CD4-positive, alpha-beta T cell (primary cell): ENCODE measurements at regions not wholly inside any gene's neighbourhood (a gene's known extent, or its start where the extent isn't known, plus 50 kb on each side); places are given as distances from the start of the nearest gene placed in this dataset.

Experiments
- ATAC-seq: fragments of 200-7000 bp; cut with Tn5 transposase; one replicate; pipeline ENCODE4 v1.10.0; 2022; ENCODE audit warnings: mild to moderate bottlenecking; ENCODE audit not compliant: poor library complexity
- CTCF ChIA-PET: fragments of 350-600 bp; sonication (Branson Sonifier 250); formaldehyde crosslinking; loops from one replicate; lab custom pipeline; 2021; ENCODE audit warnings: antibody characterized with exemption, inconsistent platforms; lab: Charles Lee
- POLR2A ChIA-PET: fragments of 350-600 bp; sonication (Branson Sonifier 250); formaldehyde crosslinking; loops from one replicate; lab custom pipeline; 2021; ENCODE audit warnings: antibody characterized with exemption, inconsistent platforms; lab: Charles Lee
- DNase-seq, 14 experiments: peaks; one replicate each; pipeline ENCODE4 v3.0.0-alpha.2; 2013 to 2020; ENCODE audit warnings: mixed read lengths in 2 of 14
- H3K27ac ChIP-seq, 2 donors: one replicate each; pipeline versions ENCODE4 v1.5.1 to v1.7.0; 2013; ENCODE audit warnings: low read length in 2 of 2, low read depth in 1 of 2, mild to moderate bottlenecking in 1 of 2
- H3K27me3 ChIP-seq, 2 experiments: 1 replicate in 1 of 2; 2 replicates in 1 of 2; pipeline versions ENCODE4 v1.6.1 to v1.7.0; 2013; ENCODE audit warnings: low read length in 2 of 2, control low read depth in 1 of 2, mild to moderate bottlenecking in 1 of 2, moderate library complexity in 1 of 2; ENCODE audit not compliant: insufficient read depth in 2 of 2, control insufficient read depth in 1 of 2
- H3K36me3 ChIP-seq: one replicate; pipeline ENCODE4 v1.6.1; 2013; ENCODE audit warnings: low read length, control low read depth; ENCODE audit not compliant: insufficient read depth
- H3K4me1 ChIP-seq: one replicate; pipeline ENCODE4 v1.6.1; 2013; ENCODE audit warnings: low read length, control low read depth; ENCODE audit not compliant: insufficient read depth
- H3K4me3 ChIP-seq: one replicate; pipeline ENCODE4 v1.5.1; 2013; ENCODE audit warnings: mild to moderate bottlenecking, low read length, moderate library complexity
- H3K9me3 ChIP-seq, 2 experiments: 1 replicate in 1 of 2; 2 replicates in 1 of 2; pipeline versions ENCODE4 v1.6.1 to v1.7.0; 2013; ENCODE audit warnings: low read length in 2 of 2, mild to moderate bottlenecking in 2 of 2, control low read depth in 1 of 2, moderate library complexity in 1 of 2; ENCODE audit not compliant: control insufficient read depth in 1 of 2, insufficient read depth in 1 of 2
- H3K27ac Mint-ChIP-seq: one replicate; pipeline ENCODE4 v1.8.0; 2020; ENCODE audit warnings: mixed read lengths
- H3K27me3 Mint-ChIP-seq: one replicate; pipeline ENCODE4 v1.8.0; 2021; ENCODE audit warnings: mixed read lengths
- H3K36me3 Mint-ChIP-seq: one replicate; pipeline ENCODE4 v1.8.0; 2021; ENCODE audit warnings: low read depth, mixed read lengths
- H3K4me1 Mint-ChIP-seq: one replicate; pipeline ENCODE4 v1.8.0; 2021; ENCODE audit warnings: low read depth, mixed read lengths
- H3K4me3 Mint-ChIP-seq: one replicate; pipeline ENCODE4 v1.8.0; 2020; ENCODE audit warnings: mild to moderate bottlenecking, mixed read lengths
- H3K9me3 Mint-ChIP-seq: one replicate; pipeline ENCODE4 v1.8.0; 2020; ENCODE audit warnings: mixed read lengths
- intact Hi-C, 2 experiments: fragments of 100-400 bp; cut with DNase I in 1 of 2; cut with micrococcal nuclease in 1 of 2; formaldehyde crosslinking; loops; one replicate each; pipeline versions ENCODE4 v1.15.1 to v1.9.0; 2023 to 2025; cut with DNase I, micrococcal nuclease
- TF ChIP-seq, protein P1 (sequence below): fragments of 200-600 bp; IDR thresholded peaks from one replicate; pipeline ENCODE4 v1.8.0; 2022; ENCODE audit warnings: antibody characterized with exemption, mild to moderate bottlenecking

GRCh38 chr13:78742659-78743058 is 83.7 kb upstream of the OBI1 start:
- H3K27ac Mint-ChIP-seq: no peak overlapping the region
- intact Hi-C loops: no loop called here
- H3K4me1 Mint-ChIP-seq: no peaks in the 10 kb centered on the region
- Histone ChIP-seq H3K9me3 (no peaks in the 10 kb centered on the region), H3K4me3 (no peak overlapping the region), H3K4me1 (no peaks in the 10 kb centered on the region), H3K27me3 (peaks cover 0 to 4% of the 10 kb centered on the region in 2 experiments), H3K36me3 (no peaks in the 10 kb centered on the region), H3K27ac (no peak overlapping the region)
- H3K9me3 Mint-ChIP-seq: no peaks in the 10 kb centered on the region
- TF ChIP-seq, protein P1, sequence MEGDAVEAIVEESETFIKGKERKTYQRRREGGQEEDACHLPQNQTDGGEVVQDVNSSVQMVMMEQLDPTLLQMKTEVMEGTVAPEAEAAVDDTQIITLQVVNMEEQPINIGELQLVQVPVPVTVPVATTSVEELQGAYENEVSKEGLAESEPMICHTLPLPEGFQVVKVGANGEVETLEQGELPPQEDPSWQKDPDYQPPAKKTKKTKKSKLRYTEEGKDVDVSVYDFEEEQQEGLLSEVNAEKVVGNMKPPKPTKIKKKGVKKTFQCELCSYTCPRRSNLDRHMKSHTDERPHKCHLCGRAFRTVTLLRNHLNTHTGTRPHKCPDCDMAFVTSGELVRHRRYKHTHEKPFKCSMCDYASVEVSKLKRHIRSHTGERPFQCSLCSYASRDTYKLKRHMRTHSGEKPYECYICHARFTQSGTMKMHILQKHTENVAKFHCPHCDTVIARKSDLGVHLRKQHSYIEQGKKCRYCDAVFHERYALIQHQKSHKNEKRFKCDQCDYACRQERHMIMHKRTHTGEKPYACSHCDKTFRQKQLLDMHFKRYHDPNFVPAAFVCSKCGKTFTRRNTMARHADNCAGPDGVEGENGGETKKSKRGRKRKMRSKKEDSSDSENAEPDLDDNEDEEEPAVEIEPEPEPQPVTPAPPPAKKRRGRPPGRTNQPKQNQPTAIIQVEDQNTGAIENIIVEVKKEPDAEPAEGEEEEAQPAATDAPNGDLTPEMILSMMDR: no peak
- DNase-seq (no peak), ATAC-seq (no peak)
- CTCF ChIA-PET: no interaction called here
- POLR2A ChIA-PET: no interaction called here
- no peaks in the 10 kb centered on the region for H3K36me3 Mint-ChIP-seq
- H3K4me3 Mint-ChIP-seq: no peak overlapping the region
- H3K27me3 Mint-ChIP-seq: peaks cover 34% of the 10 kb centered on the region

GRCh38 chr13:78736142-78736541 is 77.2 kb upstream of the OBI1 start:
- ChIA-PET CTCF (no interaction called here), POLR2A (no interaction called here)
- DNase-seq (no peak), ATAC-seq (no peak)
- Histone ChIP-seq H3K9me3 (no peaks in the 10 kb centered on the region), H3K4me1 (no peaks in the 10 kb centered on the region), H3K4me3 (no peak overlapping the region), H3K36me3 (no peaks in the 10 kb centered on the region), H3K27me3 (peaks cover 0 to 3% of the 10 kb centered on the region in 2 experiments), H3K27ac (no peak overlapping the region)
- H3K27ac Mint-ChIP-seq: no peak overlapping the region
- no peak overlapping the region for H3K4me3 Mint-ChIP-seq
- TF ChIP-seq, protein P1: no peak
- H3K9me3 Mint-ChIP-seq: no peaks in the 10 kb centered on the region
- intact Hi-C loops: no loop called here
- peaks cover 15% of the 10 kb centered on the region for H3K27me3 Mint-ChIP-seq
- H3K4me1 Mint-ChIP-seq: no peaks in the 10 kb centered on the region
- no peaks in the 10 kb centered on the region for H3K36me3 Mint-ChIP-seq

DNA sequence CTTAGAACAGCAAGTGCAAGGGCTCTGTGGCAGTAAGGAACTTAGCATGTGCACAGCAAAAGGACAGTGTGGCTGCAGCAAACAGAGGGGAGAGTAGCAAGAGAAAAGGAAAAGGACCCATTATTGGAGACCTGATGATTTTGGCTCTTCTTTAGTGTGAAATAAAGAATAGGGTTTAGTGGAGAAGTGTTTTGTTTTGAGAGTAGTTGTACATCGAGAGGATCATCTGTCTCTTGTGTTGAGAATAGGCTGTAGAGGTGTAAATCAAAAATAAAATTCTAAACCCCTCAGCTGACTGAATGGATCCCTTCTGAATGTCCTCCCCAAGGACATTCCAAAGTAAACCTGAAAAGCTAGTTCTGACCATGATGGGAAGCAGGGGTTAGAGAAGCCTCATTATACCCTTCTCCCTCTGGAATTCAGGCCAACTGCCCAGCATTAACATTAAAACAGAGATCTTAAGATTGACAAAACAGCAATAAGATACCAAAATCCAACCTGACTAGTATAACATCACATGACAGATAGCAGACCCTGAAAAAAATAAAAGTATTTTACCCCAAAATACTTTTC is 73.6 kb upstream of the OBI1 start:
- Mint-ChIP-seq H3K27ac (no peak overlapping the region), H3K9me3 (no peaks in the 10 kb centered on the region), H3K36me3 (no peaks in the 10 kb centered on the region), H3K4me1 (no peaks in the 10 kb centered on the region), H3K27me3 (peaks cover 27% of the 10 kb centered on the region), H3K4me3 (no peak overlapping the region)
- no peaks in the 10 kb centered on the region for H3K36me3 ChIP-seq
- ChIA-PET POLR2A (no interaction called here), CTCF (no interaction called here)
- H3K27ac ChIP-seq: no peak overlapping the region
- no peaks in the 10 kb centered on the region for H3K4me1 ChIP-seq
- H3K4me3 ChIP-seq: no peak overlapping the region
- intact Hi-C loops: no loop called here
- ATAC-seq: no peak
- TF ChIP-seq, protein P1: no peak
- no peak for DNase-seq
- peaks cover 3 to 6% of the 10 kb centered on the region in 2 experiments for H3K27me3 ChIP-seq
- H3K9me3 ChIP-seq: no peaks in the 10 kb centered on the region
